Ishikawa (cell line): ENCODE measurements at regions not wholly inside any gene's neighbourhood (a gene's known extent, or its start where the extent isn't known, plus 50 kb on each side); places are given as distances from the start of the nearest gene placed in this dataset.

ENCODE experiments used
- CEBPB ChIP-seq: IDR thresholded peaks from 2 replicates; pipeline ENCODE4 v1.6.1; 2012
- CREB1 ChIP-seq: IDR thresholded peaks from 2 replicates; pipeline ENCODE4 v1.6.1; 2012; ENCODE audit warnings: low read depth
- EGR1 ChIP-seq: IDR thresholded peaks from 2 replicates; pipeline ENCODE4 v1.6.1; 2012
- EP300 ChIP-seq: IDR thresholded peaks from 2 replicates; pipeline ENCODE4 v1.6.1; 2012; ENCODE audit warnings: borderline replicate concordance
- FOXM1 ChIP-seq: IDR thresholded peaks from 2 replicates; pipeline ENCODE4 v1.6.1; 2012; ENCODE audit warnings: low read depth, borderline replicate concordance
- MAX ChIP-seq: IDR thresholded peaks from 2 replicates; pipeline ENCODE4 v1.6.1; 2012
- NFIC ChIP-seq: IDR thresholded peaks from 2 replicates; pipeline ENCODE4 v1.6.1; 2012
- REST ChIP-seq: IDR thresholded peaks from 2 replicates; pipeline ENCODE4 v1.6.1; 2012; ENCODE audit warnings: low read depth, mild to moderate bottlenecking
- TAF1 ChIP-seq: IDR thresholded peaks from 2 replicates; pipeline ENCODE4 v1.6.1; 2012; ENCODE audit warnings: low read depth, mild to moderate bottlenecking
- TCF12 ChIP-seq: IDR thresholded peaks from 2 replicates; pipeline ENCODE4 v1.6.1; 2012; ENCODE audit warnings: low read depth
- TEAD4 ChIP-seq: IDR thresholded peaks from 2 replicates; pipeline ENCODE4 v1.6.1; 2012
- USF1 ChIP-seq: IDR thresholded peaks from 2 replicates; pipeline ENCODE4 v1.6.1; 2012
- YY1 ChIP-seq: IDR thresholded peaks from 2 replicates; pipeline ENCODE4 v1.6.1; 2012; ENCODE audit warnings: low read depth
- ZBTB7A ChIP-seq: IDR thresholded peaks from 2 replicates; pipeline ENCODE4 v1.6.1; 2012; ENCODE audit warnings: low read depth

- TF ChIP-seq TAF1 = no peak
- no peak for TF ChIP-seq CREB1
- no peak for TF ChIP-seq TEAD4
- no peak for TF ChIP-seq EGR1
- TF ChIP-seq FOXM1 = no peak
- TF ChIP-seq ZBTB7A = no peak
- TF ChIP-seq YY1 = no peak
- TF ChIP-seq EP300 = no peak
- no peak for TF ChIP-seq NFIC
- no peak for TF ChIP-seq MAX
- TF ChIP-seq REST = no peak
- no peak for TF ChIP-seq USF1
- TF ChIP-seq TCF12 = no peak
- no peak for TF ChIP-seq CEBPB
Observed at GRCh38 chr18:8904316-8904715, 198.2 kb upstream of the NDUFV2 start.
